ENCODE measurements at regions not wholly inside any gene's neighbourhood (a gene's known extent, or its start where the extent isn't known, plus 50 kb on each side); places are given as distances from the start of the nearest gene placed in this dataset.

- H3K36me3 ChIP-seq = no peaks in the 10 kb centered on the region
- ATAC-seq = no peak
- TF ChIP-seq CTCF (IDR thresholded peaks at IDR 0.05) = no peak
- no peak for DNase-seq
- no peaks in the 10 kb centered on the region for H3K4me1 ChIP-seq
- no peak overlapping the region for H3K27ac ChIP-seq
- H3K27me3 ChIP-seq = no peaks in the 10 kb centered on the region
- H3K9me3 ChIP-seq = no peaks in the 10 kb centered on the region
- H3K4me3 ChIP-seq = no peak overlapping the region
- intact Hi-C loops (cut with DNase I) = no loop called here
Measured at GRCh38 chr15:91498749-91499062, 354.8 kb upstream of the SLCO3A1 start.

- Histone ChIP-seq H3K27ac (no peak overlapping the region), H3K9me3 (no peaks in the 10 kb centered on the region), H3K36me3 (no peaks in the 10 kb centered on the region), H3K4me1 (no peaks in the 10 kb centered on the region), H3K27me3 (no peaks in the 10 kb centered on the region), H3K4me3 (no peak overlapping the region)
- DNase-seq (no peak), ATAC-seq (no peak)
- TF ChIP-seq CTCF (IDR thresholded peaks at IDR 0.05) = no peak
- intact Hi-C loops (cut with DNase I) = no loop called here
Measured at GRCh38 chr15:91499774-91500383, 353.6 kb upstream of the SLCO3A1 start.

GRCh38 chr15:91508633-91509032, 344.9 kb upstream of the SLCO3A1 start:
- no peaks in the 10 kb centered on the region for H3K27me3 ChIP-seq
- H3K36me3 ChIP-seq = no peaks in the 10 kb centered on the region
- no peaks in the 10 kb centered on the region for H3K4me1 ChIP-seq
- TF ChIP-seq CTCF (IDR thresholded peaks at IDR 0.05) = no peak
- intact Hi-C loops (cut with DNase I) = no loop called here
- ATAC-seq (no peak), DNase-seq (no peak)
- H3K27ac ChIP-seq = no peak overlapping the region
- H3K9me3 ChIP-seq = no peaks in the 10 kb centered on the region
- no peak overlapping the region for H3K4me3 ChIP-seq

- TF ChIP-seq CTCF (IDR thresholded peaks at IDR 0.05) = no peak
- DNase-seq (no peak), ATAC-seq (no peak)
- no peaks in the 10 kb centered on the region for H3K9me3 ChIP-seq
- intact Hi-C loops (cut with DNase I) = no loop called here
- H3K36me3 ChIP-seq = no peaks in the 10 kb centered on the region
- no peaks in the 10 kb centered on the region for H3K27me3 ChIP-seq
- H3K4me1 ChIP-seq = no peaks in the 10 kb centered on the region
- no peak overlapping the region for H3K27ac ChIP-seq
- no peak overlapping the region for H3K4me3 ChIP-seq
Measured at GRCh38 chr15:91514147-91514546, 339.4 kb upstream of the SLCO3A1 start.

GRCh38 chr15:91515188-91515754, 338.2 kb upstream of the SLCO3A1 start:
- no peak for TF ChIP-seq CTCF (IDR thresholded peaks at IDR 0.05)
- Histone ChIP-seq H3K4me3 (no peak overlapping the region), H3K9me3 (no peaks in the 10 kb centered on the region), H3K27me3 (no peaks in the 10 kb centered on the region), H3K4me1 (no peaks in the 10 kb centered on the region), H3K36me3 (no peaks in the 10 kb centered on the region), H3K27ac (no peak overlapping the region)
- intact Hi-C loops (cut with DNase I) = no loop called here
- ATAC-seq (peak; percentile 60), DNase-seq (no peak)

GRCh38 chr15:91516866-91517265, 336.6 kb upstream of the SLCO3A1 start:
- intact Hi-C loops (cut with DNase I) = no loop called here
- Histone ChIP-seq H3K36me3 (no peaks in the 10 kb centered on the region), H3K4me1 (no peaks in the 10 kb centered on the region), H3K27ac (no peak overlapping the region), H3K27me3 (no peaks in the 10 kb centered on the region), H3K4me3 (no peak overlapping the region), H3K9me3 (no peaks in the 10 kb centered on the region)
- no peak for TF ChIP-seq CTCF (IDR thresholded peaks at IDR 0.05)
- DNase-seq (no peak), ATAC-seq (no peak)

Measured in upper lobe of right lung (tissue), 1 donor.